GM19468 (cell line): ENCODE measurements at regions not wholly inside any gene's neighbourhood (a gene's known extent, or its start where the extent isn't known, plus 50 kb on each side); places are given as distances from the start of the nearest gene placed in this dataset.
"Not testable (repeated sequence)": the region's sequence is repeated elsewhere in the genome, so short reads cannot be mapped to it uniquely, and the experiment has no call there.

Experiments
- ATAC-seq: cut with Tn5 transposase; IDR thresholded peaks from one replicate; pipeline ENCODE4 v1.9.1; 2021; ENCODE audit warnings: mild to moderate bottlenecking, moderate library complexity, moderate number of reproducible peaks; ENCODE audit not compliant: unreplicated experiment; ENCODE audit errors: extremely low read depth

DNA sequence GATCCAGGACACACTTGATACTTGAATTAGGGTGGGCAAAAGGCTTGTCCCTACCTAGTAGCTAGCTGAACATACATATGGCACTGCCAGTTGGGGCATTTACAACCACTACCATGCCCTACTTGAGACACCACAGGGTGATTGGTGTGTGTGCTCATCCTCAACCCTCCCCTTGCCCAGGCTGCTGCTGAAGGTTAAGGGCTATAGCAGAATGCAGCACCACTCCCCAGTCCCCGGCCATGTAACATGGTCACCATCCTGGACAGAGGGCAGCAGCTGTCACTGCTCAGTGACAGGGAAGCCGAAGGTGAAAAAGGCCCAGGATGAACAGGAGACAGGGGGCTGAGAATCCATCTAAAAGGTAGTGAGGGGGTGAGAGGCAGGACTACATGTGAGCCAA is 273.9 kb upstream of the SGCD start:
- no peak for ATAC-seq

DNA sequence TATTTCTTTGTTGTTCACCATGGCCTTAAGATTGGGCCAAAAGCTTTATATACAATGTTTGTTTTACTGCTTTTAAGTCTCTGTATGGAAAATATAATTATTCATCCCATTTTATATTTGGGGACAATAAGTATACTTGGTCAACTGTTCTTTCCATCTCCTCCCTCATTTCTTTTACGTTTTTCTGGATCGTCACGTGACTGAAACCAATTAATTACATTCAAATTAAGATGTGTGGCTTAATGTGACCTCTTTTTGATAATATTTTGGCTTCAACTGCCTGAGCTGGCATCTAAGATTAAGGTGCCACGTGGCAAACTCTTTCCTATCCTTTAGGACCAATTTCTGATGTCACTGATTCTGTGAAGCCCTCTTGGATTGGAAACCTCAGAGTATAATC is 250.1 kb upstream of the SGCD start:
- no peak for ATAC-seq

DNA sequence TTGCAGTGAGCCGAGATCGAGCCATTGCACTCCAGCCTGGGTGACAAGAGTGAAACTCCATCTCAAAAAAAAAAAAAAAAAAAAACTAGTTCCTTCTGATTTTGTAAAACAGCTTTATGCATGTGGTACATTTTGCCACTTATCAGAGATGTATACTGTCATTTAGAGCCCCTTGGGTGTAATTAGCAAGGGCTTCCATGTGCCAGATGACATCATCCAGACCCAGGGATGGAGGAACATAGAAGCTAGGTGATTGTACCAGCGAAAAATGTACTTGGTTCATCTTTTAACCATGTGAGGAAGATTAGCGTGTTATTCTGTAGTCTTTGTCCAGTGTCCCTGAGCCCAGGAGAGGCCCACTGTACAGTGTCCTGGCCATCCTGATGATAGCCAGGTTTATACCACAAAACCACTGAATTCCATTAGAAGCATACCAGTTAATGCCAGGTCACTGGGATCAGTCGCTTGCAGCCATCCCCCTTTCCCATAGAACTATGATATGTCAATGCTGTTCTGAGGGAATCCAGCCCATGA is 239.3 kb upstream of the SGCD start:
- no peak for ATAC-seq

DNA sequence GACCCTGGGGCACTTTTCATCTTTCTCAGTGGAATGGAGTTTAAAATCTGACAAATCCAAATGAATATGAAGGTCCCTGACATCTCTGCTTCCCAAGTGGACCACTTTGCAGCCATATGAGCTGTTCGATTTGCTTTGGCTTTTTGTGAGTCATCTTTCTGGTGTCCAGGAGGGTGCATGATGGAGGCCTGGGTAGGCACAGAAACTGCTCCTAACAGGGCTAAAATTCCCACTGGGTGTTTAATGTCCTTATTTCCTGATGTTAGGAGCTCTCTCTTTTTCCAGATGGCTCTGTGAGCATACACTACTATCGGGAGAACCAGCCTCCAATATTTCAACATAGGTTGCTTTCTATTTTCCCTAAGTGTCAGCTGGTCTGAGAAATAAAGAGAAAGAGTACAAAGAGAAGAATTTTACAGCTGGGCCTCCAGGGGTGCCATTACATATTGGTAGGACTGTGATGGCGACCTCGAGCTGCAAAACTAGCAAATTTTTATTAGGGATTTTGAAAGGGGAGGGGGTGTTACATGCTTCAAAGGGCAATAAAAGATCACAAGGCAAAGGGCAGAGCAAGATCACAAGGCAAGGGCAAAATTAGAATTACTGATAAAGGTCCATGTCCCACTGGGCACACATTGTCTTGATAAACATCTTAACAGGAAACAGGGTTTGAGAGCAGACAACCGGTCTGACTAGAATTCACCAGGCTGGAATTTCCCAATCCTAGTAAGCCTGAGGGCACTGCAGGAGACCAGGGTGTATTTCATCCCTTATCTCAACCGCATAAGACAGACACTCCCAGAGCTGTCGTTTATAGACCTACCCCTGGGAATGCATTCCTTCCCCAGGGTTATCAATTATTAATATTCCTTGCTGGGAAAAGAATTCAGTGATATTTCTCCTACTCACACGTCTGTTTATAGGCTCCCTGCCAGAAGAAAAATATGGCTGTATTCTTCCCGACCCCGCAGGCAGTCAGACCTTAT is 236.7 kb upstream of the SGCD start:
- not testable (repeated sequence) for ATAC-seq

DNA sequence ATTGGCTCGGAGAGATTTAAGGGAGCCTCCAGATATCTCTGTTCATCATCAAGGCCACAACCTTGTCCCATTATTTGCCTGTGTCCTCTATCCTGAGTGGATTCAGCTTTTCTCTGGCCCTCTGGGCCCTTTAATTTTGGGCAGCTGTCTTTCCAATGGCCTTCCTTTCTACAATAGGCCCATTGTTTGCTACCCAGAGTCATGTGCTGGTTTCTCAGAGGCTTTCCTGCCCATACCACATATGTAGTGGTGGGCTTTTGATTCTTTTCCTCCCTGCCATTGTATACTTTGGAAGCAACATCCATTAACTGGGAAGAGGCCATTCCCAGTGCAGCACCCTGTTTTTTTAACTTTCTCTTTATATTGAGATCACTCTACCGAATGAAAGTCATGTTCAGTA is 233.9 kb upstream of the SGCD start:
- ATAC-seq = no peak

DNA sequence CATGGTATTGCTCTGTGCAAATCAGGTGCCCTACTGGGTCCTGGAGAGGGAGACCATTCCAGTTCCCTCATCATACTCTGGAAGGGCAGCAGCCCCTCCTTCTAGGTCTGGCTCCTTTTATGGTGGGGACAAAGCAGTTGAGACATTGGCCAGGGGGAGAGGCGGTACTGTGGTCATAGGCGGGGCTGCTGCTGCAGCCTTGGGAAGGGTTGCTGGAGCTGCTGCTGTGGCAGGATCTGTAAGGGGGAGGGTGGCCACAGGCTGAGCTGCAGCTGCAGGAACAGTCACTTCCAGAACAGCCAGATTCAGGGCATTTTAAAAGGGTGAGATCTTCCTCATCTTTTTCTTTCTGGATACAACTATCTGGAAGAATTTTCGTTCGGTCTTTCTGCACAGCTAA is 233.0 kb upstream of the SGCD start:
- ATAC-seq = no peak

DNA sequence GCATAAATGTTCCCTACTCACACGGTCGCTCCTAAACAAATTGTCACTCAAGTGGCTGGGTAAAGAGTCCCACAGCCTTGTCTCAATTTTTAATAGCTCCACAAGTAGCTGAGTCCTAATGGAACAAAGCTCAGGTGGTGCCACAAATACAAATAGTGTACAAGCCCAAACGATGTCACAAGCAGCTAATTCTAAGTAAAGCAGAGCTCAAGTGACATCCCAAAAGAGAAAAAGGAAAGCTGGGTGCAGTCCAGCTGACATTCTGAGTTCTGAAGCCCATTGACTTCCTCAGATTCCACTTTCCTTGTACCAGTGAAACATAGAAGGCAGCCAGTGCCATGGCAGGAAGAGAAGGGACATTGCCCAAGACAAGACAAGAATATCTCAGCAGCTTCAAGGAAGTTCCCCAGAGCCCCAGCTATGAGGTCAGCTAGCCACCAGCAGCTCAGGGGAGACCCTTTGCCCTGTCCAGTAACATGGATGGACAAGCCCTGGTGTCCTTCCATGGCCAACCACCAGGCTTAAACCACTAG is 231.2 kb upstream of the SGCD start:
- ATAC-seq = no peak

DNA sequence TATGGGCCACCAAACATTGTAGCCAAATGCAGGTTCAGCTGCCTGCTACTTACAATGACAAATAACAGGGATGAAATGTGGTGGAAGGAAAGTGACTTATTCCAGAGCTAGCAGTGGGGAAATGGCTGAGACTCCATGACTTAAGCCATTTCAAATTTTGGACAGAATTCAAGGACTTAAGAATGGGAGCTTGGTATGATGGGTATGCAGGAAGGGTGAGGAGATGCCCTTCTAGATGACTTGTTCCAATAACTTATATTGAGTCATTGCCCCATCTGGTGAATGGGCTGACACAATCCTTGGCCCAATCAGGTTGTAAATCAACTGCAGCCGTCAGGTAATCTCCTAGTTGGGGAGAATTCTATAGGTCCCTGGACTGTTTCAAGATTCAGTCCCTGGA is 230.7 kb upstream of the SGCD start:
- ATAC-seq = no peak

DNA sequence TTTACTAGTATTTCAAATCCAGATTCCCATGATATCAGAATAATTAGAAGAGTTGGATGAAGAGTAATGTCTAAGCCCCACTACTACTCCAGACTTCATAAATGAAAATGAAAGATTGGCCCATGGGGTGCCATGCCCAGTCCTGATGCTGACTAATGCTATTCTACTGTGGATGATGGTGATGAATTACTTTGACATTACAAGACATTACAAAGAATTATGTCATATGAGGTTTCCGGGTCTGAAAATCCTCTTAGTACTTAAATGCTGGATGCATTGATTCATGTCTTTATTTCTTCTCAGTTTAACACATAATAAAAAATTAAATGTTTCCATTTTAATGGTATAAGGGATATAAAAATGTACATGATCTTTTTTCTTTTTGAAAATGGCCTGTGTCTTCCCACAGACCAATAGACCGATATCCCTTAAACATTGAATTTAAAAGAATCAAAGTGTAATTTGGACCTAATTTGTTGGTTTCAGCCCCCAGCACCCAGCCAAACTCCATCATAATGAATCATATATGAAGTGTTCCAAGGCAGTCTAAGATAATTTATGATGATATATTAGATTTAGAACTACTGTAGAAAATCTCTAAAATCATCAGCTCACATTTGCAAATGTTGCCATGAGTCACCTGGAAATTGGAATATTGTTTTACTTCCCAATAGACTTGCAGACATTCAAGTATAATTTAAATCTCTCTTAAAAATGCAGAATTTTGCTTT is 223.6 kb upstream of the SGCD start:
- no peak for ATAC-seq

DNA sequence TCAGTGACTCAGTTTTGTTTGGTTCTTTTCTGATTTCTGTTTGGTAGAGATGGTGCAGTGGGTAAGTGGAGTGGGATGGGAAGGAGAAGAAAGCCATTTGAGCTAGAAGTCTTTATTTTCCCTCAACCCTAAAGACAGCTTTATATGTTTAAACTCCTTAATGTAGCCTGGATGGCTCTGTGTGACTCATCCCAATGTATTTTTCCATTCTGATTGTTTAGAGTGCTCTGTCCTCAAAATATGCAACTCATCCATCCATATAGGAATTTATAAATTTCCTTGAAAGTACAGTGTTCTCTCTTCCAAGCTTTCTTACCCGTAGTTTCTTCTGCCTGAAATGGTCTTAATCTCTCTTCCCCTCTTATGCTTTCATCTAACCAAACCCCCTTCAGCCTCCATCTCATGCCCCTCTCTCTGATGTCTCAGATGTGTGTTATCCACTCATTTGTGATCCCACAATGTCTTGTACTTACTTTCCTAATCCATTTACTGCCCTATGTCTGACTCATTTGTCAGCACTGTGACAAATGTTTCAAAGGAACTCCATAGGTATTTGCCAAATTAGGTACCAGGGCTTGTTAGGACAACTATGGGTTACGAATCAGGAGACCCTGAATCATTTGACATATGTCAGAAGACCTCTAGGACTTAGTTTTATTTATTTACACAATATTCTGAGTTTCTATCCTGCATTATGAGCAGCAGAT is 217.5 kb upstream of the SGCD start:
- no peak for ATAC-seq

DNA sequence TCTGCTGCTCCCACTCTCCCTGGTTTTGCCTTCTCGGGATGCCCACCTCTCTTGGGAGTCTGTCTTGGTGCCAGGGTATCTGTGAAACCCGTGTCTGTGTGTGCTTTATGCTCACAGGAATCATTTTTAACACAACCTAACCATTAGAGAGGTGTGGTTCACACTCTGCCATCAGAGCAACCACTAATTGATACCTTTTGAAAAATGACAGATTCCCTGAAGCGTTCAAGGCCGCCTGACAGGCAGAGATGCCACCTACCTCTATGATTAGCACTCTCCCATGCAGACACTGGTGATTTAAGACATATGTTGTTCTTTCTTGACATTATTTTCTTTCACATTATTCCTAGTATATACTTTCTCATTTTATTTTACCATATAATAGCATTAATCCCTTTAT is 207.3 kb upstream of the SGCD start:
- ATAC-seq = no peak

DNA sequence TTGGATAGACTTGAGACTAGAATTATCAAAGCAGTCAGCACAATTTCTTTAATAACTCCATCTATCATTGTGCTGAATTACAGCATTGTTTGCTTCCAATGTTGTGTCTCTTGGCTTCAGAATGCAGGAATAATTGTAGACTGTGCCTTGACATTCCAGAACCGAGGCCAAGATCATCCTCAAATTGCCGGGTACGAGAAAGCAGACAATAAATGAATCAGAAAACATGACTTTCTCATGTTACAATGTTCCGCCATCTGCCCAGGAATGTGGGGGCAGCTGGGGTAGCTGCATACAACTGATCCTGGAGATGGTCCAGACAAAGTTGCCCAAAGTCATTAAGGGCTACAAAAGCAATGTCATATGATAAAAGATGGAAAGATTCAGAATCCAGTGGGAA is 206.2 kb upstream of the SGCD start:
- no peak for ATAC-seq

DNA sequence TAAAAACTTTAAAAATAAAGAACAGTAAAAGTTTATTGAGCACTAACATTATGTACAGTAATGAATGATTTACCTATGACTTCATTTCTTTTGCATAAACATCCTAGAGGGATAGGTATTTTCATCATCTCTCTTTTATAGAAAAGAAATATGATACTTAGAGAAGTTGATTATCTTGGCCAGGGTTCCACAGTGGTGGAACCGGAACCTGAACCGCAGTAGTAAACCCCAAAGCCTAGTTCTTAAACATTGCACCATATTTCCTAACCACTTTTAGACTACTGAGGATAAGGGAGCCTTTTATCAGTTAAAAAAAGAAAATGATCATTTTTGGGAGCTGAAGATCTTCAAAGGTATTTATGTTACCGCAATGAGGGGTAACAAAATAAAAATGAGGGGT is 205.7 kb upstream of the SGCD start:
- ATAC-seq = no peak

DNA sequence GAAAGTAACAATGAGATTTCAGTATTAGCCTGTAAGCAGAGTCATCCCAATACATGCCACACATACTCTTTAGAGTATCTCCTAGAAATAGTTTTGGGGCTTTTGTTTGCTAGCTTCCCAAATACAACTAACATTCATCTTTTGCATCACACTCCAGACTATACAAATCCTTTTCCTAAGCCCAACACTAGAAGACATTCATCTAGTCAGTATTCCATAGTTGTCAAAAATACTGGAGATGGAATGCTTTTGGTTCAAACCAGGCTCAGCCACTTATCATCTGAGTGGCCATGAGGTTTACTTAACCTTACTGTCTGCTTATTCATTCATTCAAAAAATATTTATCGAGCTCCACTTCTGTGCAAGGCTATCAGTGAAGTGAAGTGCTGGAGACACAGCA is 205.1 kb upstream of the SGCD start:
- no peak for ATAC-seq

DNA sequence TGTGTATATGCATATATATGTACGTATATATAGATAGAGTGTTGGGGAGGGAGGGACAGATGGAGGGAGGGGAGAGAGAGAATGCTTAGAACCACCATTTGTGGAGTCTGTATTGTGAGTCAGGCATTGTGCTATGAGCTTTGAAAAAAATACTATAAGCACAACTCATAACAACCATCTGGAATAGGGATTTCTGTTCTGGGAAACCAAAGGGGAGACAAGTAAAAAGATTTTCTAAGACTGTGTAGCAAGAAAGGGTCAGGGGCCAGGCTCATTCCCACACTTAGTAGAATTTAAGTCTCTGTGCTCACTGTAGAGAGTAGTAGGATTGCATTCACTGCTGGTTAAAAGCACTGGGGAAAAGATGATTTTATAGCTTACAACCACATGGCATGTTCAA is 202.3 kb upstream of the SGCD start:
- ATAC-seq = no peak

DNA sequence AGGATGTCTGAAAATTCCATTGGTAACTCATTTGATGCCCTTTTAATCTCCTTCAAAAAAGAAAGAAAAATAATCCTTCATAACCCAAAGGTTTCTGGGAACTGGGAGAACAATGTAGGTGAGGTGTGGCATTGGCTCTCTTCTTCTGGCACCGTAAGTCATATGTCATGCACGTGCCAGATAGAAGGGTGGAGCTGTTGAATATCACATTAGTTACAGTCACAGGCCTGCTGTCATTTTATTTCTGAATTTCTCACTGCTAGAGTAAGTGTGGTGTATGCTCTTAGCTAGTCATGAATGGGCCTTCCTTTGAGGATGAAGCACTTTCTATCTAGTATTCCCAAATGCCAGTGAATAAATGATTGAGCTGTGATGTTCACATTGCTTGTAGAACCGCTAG is 201.8 kb upstream of the SGCD start:
- ATAC-seq = no peak

DNA sequence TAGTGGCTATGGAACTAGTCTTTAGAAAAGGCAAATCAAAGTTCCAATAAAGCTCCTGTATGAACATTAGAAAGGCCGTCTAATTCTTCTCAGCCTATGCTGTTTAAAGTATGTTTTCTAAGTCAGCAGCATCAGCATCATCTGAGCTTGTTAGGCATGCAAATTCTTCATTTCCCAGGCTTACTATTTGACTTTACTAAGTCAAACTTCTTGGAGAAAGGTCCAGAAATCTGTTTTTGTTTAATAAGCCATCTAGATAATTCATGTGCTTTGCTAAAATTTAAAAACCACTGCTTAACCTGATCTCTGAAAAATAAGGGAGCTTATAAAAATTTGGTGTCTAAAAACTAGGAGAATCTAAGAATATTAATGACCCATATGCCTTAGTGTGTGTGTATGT is 200.2 kb upstream of the SGCD start:
- ATAC-seq = no peak

DNA sequence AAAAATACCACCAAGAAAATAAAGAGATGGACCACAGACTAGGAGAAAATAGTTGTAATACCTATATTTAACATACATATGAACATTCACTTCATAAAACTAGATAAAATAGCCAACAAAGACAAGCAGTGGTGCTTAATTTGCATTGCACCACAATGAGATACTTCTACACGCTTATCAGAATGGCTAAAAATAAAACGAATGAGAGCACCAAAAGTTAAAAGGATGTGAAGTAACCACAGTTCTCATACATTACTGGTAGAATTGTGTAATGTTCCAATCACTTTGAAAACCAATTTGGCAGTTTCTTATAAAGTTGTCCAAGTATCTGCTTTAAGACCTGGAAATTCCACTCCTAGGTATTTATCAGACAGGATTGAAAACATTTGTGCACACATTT is 198.9 kb upstream of the SGCD start:
- no peak for ATAC-seq

DNA sequence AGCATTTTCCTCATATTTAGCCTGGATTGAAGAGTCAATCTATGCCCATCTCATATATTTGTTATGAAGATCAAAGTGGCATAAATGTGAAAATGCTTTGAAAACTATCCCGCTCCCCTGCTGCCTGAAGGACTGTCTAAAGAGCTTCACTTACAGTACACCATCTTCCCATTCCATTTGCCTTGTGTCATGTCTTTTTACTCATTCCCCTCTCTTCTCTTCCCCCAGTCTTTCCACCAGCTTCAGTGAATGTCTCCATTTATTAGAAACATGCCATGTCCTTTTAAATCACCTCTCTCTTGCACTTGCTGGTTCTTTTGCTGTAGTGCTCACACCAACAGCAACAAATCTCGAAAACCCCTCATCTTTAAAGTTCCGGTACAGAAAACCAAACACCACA is 192.7 kb upstream of the SGCD start:
- no peak for ATAC-seq

DNA sequence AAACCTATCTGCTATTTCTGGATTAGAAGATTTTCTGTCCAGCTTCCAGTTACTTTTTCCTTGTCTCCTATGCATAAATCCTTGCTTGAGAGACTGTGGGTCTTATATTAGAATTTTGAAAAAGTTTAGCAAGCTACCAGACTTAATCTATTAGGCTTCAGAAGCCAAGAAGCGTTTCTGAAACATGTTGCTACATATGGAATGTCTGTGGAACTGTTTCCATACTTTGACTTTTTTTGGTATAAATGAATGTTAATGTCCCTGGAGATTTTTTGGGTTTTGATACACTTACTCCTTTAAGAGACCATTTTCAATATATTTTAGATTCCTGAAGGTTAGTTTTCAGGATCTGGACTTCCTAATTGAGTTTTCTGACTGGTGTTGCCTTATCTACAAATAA is 191.4 kb upstream of the SGCD start:
- no peak for ATAC-seq
